Activated CD8-positive, alpha-beta T cell treated with anti-CD3 and anti-CD28 coated beads for 36 hours (primary cell): ENCODE measurements at regions not wholly inside any gene's neighbourhood (a gene's known extent, or its start where the extent isn't known, plus 50 kb on each side); places are given as distances from the start of the nearest gene placed in this dataset.
A peak's percentile ranks its signal among the peaks of the same experiment; 100 is the strongest.

Source experiments
- ATAC-seq: fragments of 200-7000 bp; cut with Tn5 transposase; one replicate; pipeline ENCODE4 v1.10.0; 2021; ENCODE audit warnings: mild to moderate bottlenecking, moderate library complexity
- CTCF ChIA-PET: fragments of 350-600 bp; sonication (Branson Sonifier 250); formaldehyde crosslinking; loops from one replicate; lab custom pipeline; 2021; ENCODE audit warnings: antibody characterized with exemption; lab: Charles Lee
- POLR2A ChIA-PET: fragments of 350-600 bp; sonication (Branson Sonifier 250); formaldehyde crosslinking; loops from one replicate; lab custom pipeline; 2021; ENCODE audit warnings: antibody characterized with exemption; lab: Charles Lee
- DNase-seq: peaks from one replicate; pipeline ENCODE4 v3.0.0-alpha.2; 2020
- H3K27ac Mint-ChIP-seq: one replicate; pipeline ENCODE4 v1.8.0; 2021; ENCODE audit warnings: mild to moderate bottlenecking, mixed read lengths
- H3K27me3 Mint-ChIP-seq: one replicate; pipeline ENCODE4 v1.8.0; 2021; ENCODE audit warnings: mixed read lengths
- H3K36me3 Mint-ChIP-seq: one replicate; pipeline ENCODE4 v1.8.0; 2021; ENCODE audit warnings: low read depth, mixed read lengths
- H3K4me1 Mint-ChIP-seq: one replicate; pipeline ENCODE4 v1.8.0; 2021; ENCODE audit warnings: low read depth, mixed read lengths
- H3K4me3 Mint-ChIP-seq: one replicate; pipeline ENCODE4 v1.8.0; 2021; ENCODE audit warnings: mild to moderate bottlenecking, moderate library complexity, mixed read lengths
- H3K9me3 Mint-ChIP-seq: one replicate; pipeline ENCODE4 v1.8.0; 2021; ENCODE audit warnings: mixed read lengths
- intact Hi-C: fragments of 100-400 bp; cut with micrococcal nuclease; formaldehyde crosslinking; loops from one replicate; pipeline ENCODE4 v1.10.0; 2022
- TF ChIP-seq, protein P1 (sequence below): fragments of 200-600 bp; IDR thresholded peaks from one replicate; pipeline ENCODE4 v1.8.0; 2022; ENCODE audit warnings: antibody characterized with exemption, mild to moderate bottlenecking

DNA sequence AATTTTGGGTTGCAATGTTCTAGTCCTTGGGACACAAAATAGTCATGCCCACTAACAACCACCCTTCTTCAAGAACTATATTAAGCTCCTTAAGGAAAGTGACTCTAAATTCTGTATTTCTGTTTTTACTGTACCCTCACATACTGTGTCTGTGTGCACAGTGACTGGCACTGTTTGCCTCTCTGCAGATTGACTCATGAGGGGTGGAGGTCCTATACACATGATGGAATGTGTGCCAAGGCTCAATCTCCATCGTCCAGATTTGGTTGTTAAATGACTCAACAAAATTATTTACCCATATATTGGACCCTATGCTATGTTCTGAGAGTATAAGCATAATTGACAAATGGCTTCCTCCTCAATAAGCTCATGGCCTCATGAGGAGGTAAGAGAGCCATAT is 126.6 kb upstream of the CWC22 start:
- DNase-seq (no peak), ATAC-seq (no peak)
- H3K9me3 Mint-ChIP-seq = no peaks in the 10 kb centered on the region
- no peak overlapping the region for H3K27ac Mint-ChIP-seq
- ChIA-PET POLR2A (no interaction called here), CTCF (no interaction called here)
- no peaks in the 10 kb centered on the region for H3K4me1 Mint-ChIP-seq
- H3K27me3 Mint-ChIP-seq = peaks cover 5% of the 10 kb centered on the region
- TF ChIP-seq, protein P1, sequence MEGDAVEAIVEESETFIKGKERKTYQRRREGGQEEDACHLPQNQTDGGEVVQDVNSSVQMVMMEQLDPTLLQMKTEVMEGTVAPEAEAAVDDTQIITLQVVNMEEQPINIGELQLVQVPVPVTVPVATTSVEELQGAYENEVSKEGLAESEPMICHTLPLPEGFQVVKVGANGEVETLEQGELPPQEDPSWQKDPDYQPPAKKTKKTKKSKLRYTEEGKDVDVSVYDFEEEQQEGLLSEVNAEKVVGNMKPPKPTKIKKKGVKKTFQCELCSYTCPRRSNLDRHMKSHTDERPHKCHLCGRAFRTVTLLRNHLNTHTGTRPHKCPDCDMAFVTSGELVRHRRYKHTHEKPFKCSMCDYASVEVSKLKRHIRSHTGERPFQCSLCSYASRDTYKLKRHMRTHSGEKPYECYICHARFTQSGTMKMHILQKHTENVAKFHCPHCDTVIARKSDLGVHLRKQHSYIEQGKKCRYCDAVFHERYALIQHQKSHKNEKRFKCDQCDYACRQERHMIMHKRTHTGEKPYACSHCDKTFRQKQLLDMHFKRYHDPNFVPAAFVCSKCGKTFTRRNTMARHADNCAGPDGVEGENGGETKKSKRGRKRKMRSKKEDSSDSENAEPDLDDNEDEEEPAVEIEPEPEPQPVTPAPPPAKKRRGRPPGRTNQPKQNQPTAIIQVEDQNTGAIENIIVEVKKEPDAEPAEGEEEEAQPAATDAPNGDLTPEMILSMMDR = no peak
- H3K36me3 Mint-ChIP-seq = no peaks in the 10 kb centered on the region
- intact Hi-C loops = no loop called here
- no peak overlapping the region for H3K4me3 Mint-ChIP-seq

DNA sequence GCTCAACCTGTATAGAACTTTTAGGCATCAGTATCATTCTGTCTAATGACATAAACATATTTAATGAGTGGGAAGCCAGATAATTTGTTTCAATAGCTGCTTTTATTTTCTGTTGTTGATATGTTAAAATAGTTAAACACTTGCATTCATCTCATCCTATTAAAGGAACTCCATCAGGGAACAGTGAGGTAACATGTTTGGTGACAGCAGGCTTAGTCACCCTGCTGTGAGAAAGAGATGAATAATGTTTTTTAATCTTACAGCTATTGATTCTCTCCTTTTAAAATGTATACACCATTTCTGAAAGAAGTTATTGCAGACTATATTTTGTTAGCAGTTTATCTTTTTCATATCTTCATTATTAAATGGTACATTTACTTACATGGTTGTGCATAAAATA is 123.3 kb upstream of the CWC22 start:
- TF ChIP-seq, protein P1 = no peak
- Mint-ChIP-seq H3K27me3 (peaks cover 23% of the 10 kb centered on the region), H3K4me3 (no peak overlapping the region), H3K4me1 (no peaks in the 10 kb centered on the region), H3K27ac (no peak overlapping the region), H3K36me3 (no peaks in the 10 kb centered on the region), H3K9me3 (no peaks in the 10 kb centered on the region)
- ChIA-PET CTCF (no interaction called here), POLR2A (no interaction called here)
- intact Hi-C loops = no loop called here
- ATAC-seq (no peak), DNase-seq (no peak)

DNA sequence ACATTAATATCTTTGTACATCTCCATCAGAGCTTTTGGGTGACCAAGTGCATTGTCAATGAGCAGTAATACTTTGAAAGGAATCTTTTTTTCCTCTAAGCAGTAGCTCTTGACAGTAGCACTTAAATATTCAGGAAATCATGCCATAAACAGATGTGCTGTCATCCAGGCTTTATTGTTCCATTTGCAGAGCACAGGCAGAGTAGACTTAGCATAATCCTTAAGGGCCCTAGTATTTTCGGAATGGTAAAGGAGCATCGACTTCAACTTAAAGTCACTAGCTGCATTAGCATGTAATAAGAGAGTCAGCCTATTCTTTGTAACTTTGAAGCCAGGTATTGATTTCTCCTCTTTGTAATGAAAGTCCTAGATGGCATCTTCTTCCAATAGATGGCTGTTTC is 121.8 kb upstream of the CWC22 start:
- Mint-ChIP-seq H3K27ac (no peak overlapping the region), H3K9me3 (no peaks in the 10 kb centered on the region), H3K4me3 (no peak overlapping the region), H3K36me3 (no peaks in the 10 kb centered on the region), H3K4me1 (no peaks in the 10 kb centered on the region), H3K27me3 (peaks cover 26% of the 10 kb centered on the region)
- POLR2A ChIA-PET = no interaction called here
- DNase-seq (no peak), ATAC-seq (no peak)
- TF ChIP-seq, protein P1 = no peak
- CTCF ChIA-PET = interaction anchor here (0.8 to 1.0 kb wide), 2 partner anchors 428 to 930 kb away, joined by 3 read pairs; no protein-coding TSS in a partner anchor
- intact Hi-C loops = loop anchor here (10.0 kb wide), 1 partner anchor 1586 kb away; no protein-coding TSS in a partner anchor

DNA sequence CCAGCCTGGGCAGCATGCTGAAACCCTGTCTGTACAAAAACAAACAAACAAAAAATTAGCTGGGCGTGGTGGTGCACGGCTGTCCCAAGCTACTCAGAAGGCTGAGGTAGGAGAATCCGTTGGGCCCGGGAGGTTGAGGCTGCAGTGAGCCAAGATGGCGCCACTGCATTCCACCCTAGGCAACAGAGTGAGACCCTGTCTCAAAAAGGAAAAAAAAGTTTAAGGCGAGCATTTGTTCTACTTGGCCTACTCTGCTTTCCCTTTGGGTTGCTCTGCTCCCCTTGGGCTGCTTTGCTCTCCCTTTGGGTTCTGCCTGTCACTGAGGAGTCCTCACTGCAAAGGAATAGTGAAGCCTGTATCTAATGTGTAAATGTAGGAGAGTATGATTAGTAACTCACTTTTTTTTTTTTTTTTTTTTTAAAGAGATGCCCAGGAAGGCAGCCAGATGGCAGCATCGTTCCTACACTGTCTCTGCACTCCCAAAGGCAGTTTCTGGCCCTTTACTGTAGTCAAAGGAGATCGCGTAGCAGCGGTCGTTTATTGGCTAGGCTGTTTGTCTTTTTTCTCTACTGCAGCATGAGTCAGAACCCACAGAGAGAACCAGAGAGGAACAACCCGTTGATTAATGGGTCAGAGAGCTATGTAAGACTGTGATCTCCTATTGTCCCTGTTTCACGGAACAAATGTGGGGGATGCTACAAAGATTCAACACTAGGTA is 118.3 kb upstream of the CWC22 start:
- ChIA-PET POLR2A (no interaction called here), CTCF (interaction anchor here (0.8 to 2.6 kb wide), 10 partner anchors 8 to 934 kb away, joined by 3 to 12 read pairs (median 4); partner anchors contain the start of gene UBE2E3)
- DNase-seq = peak; percentile 49
- ATAC-seq = peak; percentile 85
- Mint-ChIP-seq H3K4me3 (no peak overlapping the region), H3K36me3 (no peaks in the 10 kb centered on the region), H3K4me1 (no peaks in the 10 kb centered on the region), H3K9me3 (no peaks in the 10 kb centered on the region), H3K27ac (no peak overlapping the region), H3K27me3 (peaks cover 20% of the 10 kb centered on the region)
- intact Hi-C loops = loop anchor here (2.0 to 10.0 kb wide), 2 partner anchors 933 to 1589 kb away; no protein-coding TSS in a partner anchor
- TF ChIP-seq, protein P1 = peak; percentile 41
